ENCODE measurements at regions not wholly inside any gene's neighbourhood (a gene's known extent, or its start where the extent isn't known, plus 50 kb on each side); places are given as distances from the start of the nearest gene placed in this dataset.

DNA sequence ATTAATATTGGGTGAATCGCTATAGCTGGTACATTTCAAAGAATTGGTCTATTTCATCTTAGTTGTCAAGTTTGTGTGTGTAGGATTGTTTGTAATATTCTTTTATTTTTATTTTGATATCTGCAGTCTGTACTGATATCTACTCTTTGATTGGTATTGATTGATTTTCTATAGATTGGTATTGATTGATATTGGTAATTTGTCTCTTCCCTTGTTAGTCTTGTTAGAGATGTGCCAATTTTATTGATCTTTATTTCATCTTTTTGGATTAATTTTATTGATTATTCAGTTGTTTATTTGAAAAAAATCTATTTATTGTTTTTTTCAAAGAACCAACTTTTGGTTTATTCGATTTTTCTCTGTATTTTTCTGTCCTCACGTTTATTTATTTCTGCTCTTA lies 61.4 kb downstream of the TM2D3 start:
- DNase-seq: no peak

GRCh38 chr15:101583284-101583683 lies 68.9 kb downstream of the TM2D3 start:
- no peak for DNase-seq

- DNase-seq: no peak
Observed at GRCh38 chr15:101580431-101580830, 71.8 kb downstream of the TM2D3 start.

DNA sequence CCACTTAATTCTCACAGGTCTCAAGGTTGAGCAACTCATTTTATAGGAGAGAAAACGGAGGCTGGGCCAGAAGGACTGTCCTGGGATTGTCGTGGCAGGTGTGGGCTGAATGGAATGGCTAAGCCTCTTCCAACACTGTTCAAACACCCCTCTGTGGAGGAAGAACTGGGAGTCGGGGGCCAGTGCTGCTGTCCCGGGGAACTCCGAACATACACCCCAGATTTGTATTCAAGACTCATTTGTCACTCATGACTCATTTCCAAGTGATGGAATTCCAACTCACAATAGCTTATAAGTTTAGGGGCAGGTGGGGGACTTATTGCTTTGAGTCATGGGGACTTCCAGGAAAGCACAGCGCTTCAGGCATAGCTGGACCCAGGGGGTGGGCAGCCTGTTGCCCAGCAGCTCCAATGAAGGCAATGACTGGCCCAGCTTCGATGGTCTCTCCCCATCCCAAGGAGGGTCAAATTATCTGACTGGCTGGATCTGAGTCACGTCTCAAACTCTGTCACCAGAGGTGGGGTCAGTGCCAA lies 72.5 kb downstream of the TM2D3 start:
- DNase-seq: no peak

GRCh38 chr15:101578443-101578894 lies 73.7 kb downstream of the TM2D3 start:
- peak; percentile 26 for DNase-seq

- DNase-seq: no peak
Observed at GRCh38 chr15:101573951-101574350, 78.2 kb downstream of the TM2D3 start.

- DNase-seq: no peak
Observed at GRCh38 chr15:101570241-101570640, 80.7 kb upstream of the PCSK6 start.

DNA sequence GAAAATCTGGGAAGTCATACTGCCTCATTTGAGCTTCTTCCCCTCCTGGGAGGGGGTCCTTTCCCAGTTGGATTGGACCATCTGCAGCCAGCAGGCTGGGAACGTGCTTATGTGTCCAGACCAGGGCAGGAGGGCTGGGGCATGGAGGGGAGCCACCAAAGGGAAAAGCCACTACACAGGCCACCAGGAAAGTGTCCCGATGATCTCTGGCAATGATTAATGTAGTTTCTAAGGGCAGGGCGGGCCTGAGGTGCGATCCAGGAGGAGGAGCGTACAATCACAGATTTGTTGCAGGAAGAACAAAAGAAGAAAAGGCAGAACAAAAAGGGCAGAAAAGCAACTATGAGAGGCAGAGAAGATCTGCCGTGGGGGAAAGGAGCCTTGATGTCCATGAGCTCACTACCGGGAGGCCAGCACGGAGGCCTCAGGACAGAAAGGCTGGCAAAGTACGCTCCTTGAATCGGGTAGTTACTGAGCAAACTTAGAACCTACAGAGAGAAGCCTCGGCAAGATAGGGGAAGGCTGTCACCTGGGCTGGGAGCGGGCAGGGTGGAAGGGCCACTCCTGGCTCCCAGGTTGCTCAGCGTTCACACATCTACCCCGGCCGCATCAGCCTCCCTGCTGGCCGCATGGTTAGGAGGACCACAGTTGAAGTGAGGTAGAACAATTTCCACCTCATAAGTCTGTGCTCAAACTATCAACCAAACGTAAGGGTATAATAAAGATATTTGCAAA lies 79.5 kb upstream of the PCSK6 start:
- DNase-seq: no peak

DNA sequence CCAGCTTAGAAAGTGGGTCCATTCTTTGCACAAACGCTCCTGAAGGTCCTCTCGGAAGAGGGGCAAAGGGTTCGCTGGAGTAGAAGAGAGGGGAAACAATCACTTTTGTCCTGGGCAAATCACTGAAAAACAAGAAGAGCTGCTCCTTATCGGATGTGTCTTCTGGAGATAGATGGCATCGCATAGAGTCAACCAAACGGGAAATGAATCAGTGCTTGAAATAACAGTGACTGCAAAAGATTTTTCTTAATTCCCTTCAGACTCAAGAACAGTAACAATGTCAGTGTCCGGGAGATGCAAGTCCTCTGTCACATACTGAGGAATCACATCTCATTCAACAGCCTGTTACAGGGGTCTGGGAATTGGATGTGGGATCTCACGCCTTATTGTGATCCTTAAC lies 78.8 kb upstream of the PCSK6 start:
- DNase-seq: no peak

- DNase-seq: no peak
Observed at GRCh38 chr15:101566748-101567488, 77.4 kb upstream of the PCSK6 start.

- no peak for DNase-seq
Observed at GRCh38 chr15:101565377-101565776, 75.9 kb upstream of the PCSK6 start.

GRCh38 chr15:101563176-101563796 lies 73.8 kb upstream of the PCSK6 start:
- no peak for DNase-seq

DNA sequence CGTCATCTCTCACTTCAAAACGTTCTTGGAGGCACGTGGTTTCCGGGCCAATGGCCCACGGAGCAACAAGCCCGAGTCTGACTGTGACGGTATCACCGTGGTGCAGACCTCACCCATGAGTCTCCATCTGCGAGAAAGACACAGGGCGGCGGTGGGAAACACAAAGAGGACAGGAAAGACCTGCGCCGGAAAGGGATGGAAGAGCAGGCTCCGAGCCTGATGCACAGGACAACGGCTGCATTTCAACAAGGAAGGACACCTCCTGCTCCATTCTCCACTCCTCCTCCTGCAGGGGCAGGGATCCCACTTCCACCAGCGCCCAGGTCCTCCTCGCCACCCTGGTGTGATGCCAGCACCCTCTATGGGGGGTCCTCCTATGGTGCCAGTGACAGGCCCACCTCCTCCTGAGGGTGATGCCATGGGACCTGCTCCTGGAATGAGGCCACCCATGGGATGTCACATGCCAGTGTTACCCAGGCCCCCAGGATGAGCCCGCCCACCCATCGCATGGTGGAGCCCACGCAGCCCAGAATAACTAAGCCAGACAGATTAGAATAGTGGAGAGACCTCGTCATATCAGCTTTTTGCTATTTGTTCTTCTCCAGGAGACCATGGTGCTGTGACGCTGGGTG lies 73.0 kb upstream of the PCSK6 start:
- no peak for DNase-seq

DNA sequence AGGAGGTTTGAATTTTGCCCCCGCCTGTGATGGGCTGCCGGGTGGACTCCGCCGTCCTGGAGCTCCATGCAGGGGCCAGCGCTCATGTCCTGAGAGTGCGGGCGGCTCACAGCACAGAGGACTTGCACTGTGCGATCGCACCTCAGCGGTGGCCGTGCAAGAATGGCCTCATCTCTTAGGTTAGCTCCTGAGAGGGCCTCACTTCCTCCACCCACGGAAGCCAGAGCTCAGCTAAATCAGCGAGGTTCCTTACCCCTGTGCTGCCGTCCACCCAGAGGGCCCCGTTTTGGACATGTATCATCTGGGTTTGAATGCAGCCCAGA lies 72.0 kb upstream of the PCSK6 start:
- DNase-seq: no peak

- no peak for DNase-seq
Observed at GRCh38 chr15:101560722-101561583, 71.4 kb upstream of the PCSK6 start.

- DNase-seq: no peak
Observed at GRCh38 chr15:101559952-101560351, 70.4 kb upstream of the PCSK6 start.

- DNase-seq: no peak
Observed at GRCh38 chr15:101558221-101558941, 68.9 kb upstream of the PCSK6 start.

- no peak for DNase-seq
Observed at GRCh38 chr15:101556273-101556672, 66.8 kb upstream of the PCSK6 start.

GRCh38 chr15:101554115-101554915 lies 64.8 kb upstream of the PCSK6 start:
- no peak for DNase-seq

DNA sequence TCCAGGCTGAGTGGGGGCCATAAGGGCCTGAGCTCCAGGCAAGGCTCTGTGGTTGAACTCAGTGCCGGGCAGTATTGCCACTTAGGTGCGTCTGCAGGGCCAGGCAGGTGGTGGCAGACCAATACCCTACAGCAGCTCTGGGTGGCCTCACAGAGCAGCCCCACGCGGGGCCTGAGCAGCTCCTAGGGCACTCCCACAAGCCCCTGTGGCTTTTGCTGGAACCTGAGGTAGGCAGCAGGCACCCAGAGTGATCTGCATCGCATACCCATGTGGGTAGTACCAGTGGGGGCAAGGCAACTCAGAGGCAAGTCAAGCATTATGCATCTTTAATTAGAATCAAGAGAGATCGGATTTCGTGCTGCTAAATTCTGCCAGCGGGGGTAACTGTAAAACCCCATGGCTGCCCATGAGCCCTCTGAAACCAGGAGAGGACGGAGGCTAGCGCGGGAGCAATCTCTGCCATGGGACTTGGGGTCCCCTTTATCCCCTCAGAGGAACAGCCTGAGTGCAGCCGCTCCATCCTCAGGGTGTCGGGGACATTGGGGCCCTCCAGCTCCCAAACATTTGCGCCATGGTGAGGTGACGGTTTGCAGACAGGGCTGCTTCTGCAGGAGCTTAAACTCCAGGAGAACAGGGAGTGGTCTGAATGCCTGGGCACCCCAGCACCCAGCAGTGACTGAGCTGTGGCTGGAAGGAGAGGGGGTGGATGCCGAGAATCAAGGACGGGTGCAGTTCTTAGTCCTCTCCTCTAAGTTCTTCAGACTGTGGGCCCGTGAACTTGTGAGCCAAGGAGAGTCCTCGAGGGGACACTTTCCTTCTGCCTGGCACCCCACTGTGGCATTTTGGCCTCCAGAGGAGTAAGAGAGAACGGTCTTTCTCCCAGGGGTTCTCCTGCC lies 62.4 kb upstream of the PCSK6 start:
- no peak for DNase-seq

All from midbrain (tissue), 1 donor.